ENCODE measurements at regions not wholly inside any gene's neighbourhood (a gene's known extent, or its start where the extent isn't known, plus 50 kb on each side); places are given as distances from the start of the nearest gene placed in this dataset.
A peak's percentile ranks its signal among the peaks of the same experiment; 100 is the strongest.

DNA sequence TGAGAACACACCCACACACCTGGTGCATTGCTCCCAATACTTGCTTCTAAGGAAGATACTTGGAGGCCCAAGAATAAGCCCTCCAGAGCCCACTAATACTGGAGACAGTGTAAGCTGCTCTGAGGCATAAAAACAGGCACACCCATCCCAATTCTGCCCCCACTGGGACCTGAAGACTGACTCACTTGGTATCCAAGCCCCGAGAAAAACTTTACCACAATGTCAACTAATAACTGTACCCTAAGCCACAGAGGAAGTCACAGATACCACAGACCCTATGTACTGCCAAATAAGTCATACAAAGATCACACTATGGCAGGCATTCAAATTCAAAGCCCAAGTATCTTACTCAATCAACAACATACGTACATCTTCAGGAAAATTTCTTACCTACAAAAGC lies 398.2 kb upstream of the SPANXN1 start (continued):
- TF ChIP-seq MAX (IDR thresholded peaks at IDR 0.05) (no peak), SIN3A (IDR thresholded peaks at IDR 0.05; ENCODE audit: low read depth) (no peak), ATF3 (IDR thresholded peaks at IDR 0.05) (no peak), ZNF274 (IDR thresholded peaks at IDR 0.05; ENCODE audit: low read depth, low read length) (no peak), FOSL1 (IDR thresholded peaks at IDR 0.05; ENCODE audit: low read depth) (no peak), SRF (IDR thresholded peaks at IDR 0.05; ENCODE audit: low read depth) (no peak)

GRCh38 chrX:144896323-144896722 lies 351.0 kb upstream of the SPANXN1 start:
- ChIA-PET POLR2A (no interaction called here), RAD21 (ENCODE audit: low non-redundant PET in 1 of 2, low total read pairs in 2 of 2, uncharacterized antibody in 2 of 2, unreplicated experiment in 2 of 2) (no interaction called here), CTCF (no interaction called here)
- intact Hi-C loops (cut with micrococcal nuclease): no loop called here
- DNase-seq (ENCODE audit: low read depth, low spot score): no peak
- Histone ChIP-seq H2AFZ (ENCODE audit: low read depth, low read length, poor library complexity, severe bottlenecking) (no peak overlapping the region), H3K4me1 (ENCODE audit: control insufficient read depth in 1 of 2, insufficient read depth in 2 of 2, low read length in 2 of 2) (no peaks in the 10 kb centered on the region), H3K9me3 (ENCODE audit: control insufficient read depth in 1 of 2, insufficient read depth in 1 of 2, low read depth in 1 of 2, low read length in 2 of 2) (no peaks in the 10 kb centered on the region), H3K4me2 (ENCODE audit: low read length) (no peak overlapping the region), H3K4me3 (replicated peaks in 1 of 2; ENCODE audit: low read depth in 1 of 2, low read length in 2 of 2) (no peak overlapping the region), H3K36me3 (ENCODE audit: control insufficient read depth in 1 of 2, insufficient read depth in 2 of 2, low read length in 2 of 2) (no peaks in the 10 kb centered on the region), H3K9me2 (ENCODE audit: insufficient read depth) (no peaks in the 10 kb centered on the region), H4K20me1 (ENCODE audit: insufficient read depth) (no peaks in the 10 kb centered on the region), H3K79me2 (ENCODE audit: insufficient read depth, low read length) (no peaks in the 10 kb centered on the region), H3K27ac (ENCODE audit: low read depth, low read length) (no peak overlapping the region), H3K9ac (ENCODE audit: low read length) (no peak overlapping the region), H3K27me3 (ENCODE audit: insufficient read depth, low read length) (no peaks in the 10 kb centered on the region)
- BruUV-seq (replicated peaks): no TSS peak
- TF ChIP-seq JUND (IDR thresholded peaks at IDR 0.05) (no peak), POLR2AphosphoS5 (IDR thresholded peaks at IDR 0.05; ENCODE audit: low read depth, low read length) (no peak), CBX3 (IDR thresholded peaks at IDR 0.05; ENCODE audit: low read depth) (no peak), CTCF (IDR thresholded peaks at IDR 0.05 in 2 of 3, conservative IDR thresholded peaks at IDR 0.05 in 1 of 3; ENCODE audit: borderline replicate concordance in 1 of 3, insufficient read depth in 1 of 3, low read depth in 2 of 3, low read length in 2 of 3) (0 out of 6 replicates have a peak, but pooled peaks of 1 of the 3 experiments have one; percentile 7), CEBPB (IDR thresholded peaks at IDR 0.05; ENCODE audit: low read depth) (no peak), POLR2A (IDR thresholded peaks at IDR 0.05; ENCODE audit: borderline replicate concordance, extremely low read depth, insufficient read depth, insufficient read length) (no peak), RAD21 (IDR thresholded peaks at IDR 0.05; ENCODE audit: low read depth) (no peak), ELF1 (IDR thresholded peaks at IDR 0.05; ENCODE audit: borderline replicate concordance, low read depth) (no peak)
- no peak for ATAC-seq
